Activated naive CD8-positive, alpha-beta T cell treated with anti-CD3 and anti-CD28 coated beads, Interleukin-2, amount 10 ng/mL, durations not matched to agents 7 days and 5 days (primary cell): ENCODE measurements at regions not wholly inside any gene's neighbourhood (a gene's known extent, or its start where the extent isn't known, plus 50 kb on each side); places are given as distances from the start of the nearest gene placed in this dataset.

Experiments
- ATAC-seq: fragments of 150-1000 bp; cut with Tn5 transposase; one replicate; pipeline ENCODE4 v1.10.0; 2021; ENCODE audit warnings: low read depth, moderate library complexity
- POLR2A ChIA-PET: fragments of 350-600 bp; sonication (Branson Sonifier 250); formaldehyde crosslinking; loops from one replicate; lab custom pipeline; 2021; ENCODE audit warnings: antibody characterized with exemption; lab: Charles Lee
- DNase-seq: peaks from one replicate; pipeline ENCODE4 v3.0.0; 2021
- H3K27ac Mint-ChIP-seq: one replicate; pipeline ENCODE4 v1.8.0; 2022; ENCODE audit warnings: mild to moderate bottlenecking, mixed read lengths
- H3K27me3 Mint-ChIP-seq: one replicate; pipeline ENCODE4 v1.8.0; 2022; ENCODE audit warnings: mild to moderate bottlenecking, moderate library complexity, mixed read lengths
- H3K36me3 Mint-ChIP-seq: one replicate; pipeline ENCODE4 v1.8.0; 2021; ENCODE audit warnings: mild to moderate bottlenecking, mixed read lengths
- H3K4me1 Mint-ChIP-seq: one replicate; pipeline ENCODE4 v1.8.0; 2021; ENCODE audit warnings: mixed read lengths
- H3K4me3 Mint-ChIP-seq: one replicate; pipeline ENCODE4 v1.8.0; 2022; ENCODE audit warnings: mild to moderate bottlenecking, moderate library complexity, mixed read lengths
- H3K9me3 Mint-ChIP-seq: one replicate; pipeline ENCODE4 v1.8.0; 2021; ENCODE audit warnings: mixed read lengths

- Mint-ChIP-seq H3K4me3 (no peak overlapping the region), H3K36me3 (no peaks in the 10 kb centered on the region), H3K27ac (no peak overlapping the region), H3K27me3 (no peaks in the 10 kb centered on the region), H3K9me3 (peaks cover 7% of the 10 kb centered on the region), H3K4me1 (no peaks in the 10 kb centered on the region)
- no peak for ATAC-seq
- DNase-seq = no peak
- POLR2A ChIA-PET = no interaction called here
Observed at GRCh38 chr2:5540856-5541255, 151.3 kb upstream of the SOX11 start.

DNA sequence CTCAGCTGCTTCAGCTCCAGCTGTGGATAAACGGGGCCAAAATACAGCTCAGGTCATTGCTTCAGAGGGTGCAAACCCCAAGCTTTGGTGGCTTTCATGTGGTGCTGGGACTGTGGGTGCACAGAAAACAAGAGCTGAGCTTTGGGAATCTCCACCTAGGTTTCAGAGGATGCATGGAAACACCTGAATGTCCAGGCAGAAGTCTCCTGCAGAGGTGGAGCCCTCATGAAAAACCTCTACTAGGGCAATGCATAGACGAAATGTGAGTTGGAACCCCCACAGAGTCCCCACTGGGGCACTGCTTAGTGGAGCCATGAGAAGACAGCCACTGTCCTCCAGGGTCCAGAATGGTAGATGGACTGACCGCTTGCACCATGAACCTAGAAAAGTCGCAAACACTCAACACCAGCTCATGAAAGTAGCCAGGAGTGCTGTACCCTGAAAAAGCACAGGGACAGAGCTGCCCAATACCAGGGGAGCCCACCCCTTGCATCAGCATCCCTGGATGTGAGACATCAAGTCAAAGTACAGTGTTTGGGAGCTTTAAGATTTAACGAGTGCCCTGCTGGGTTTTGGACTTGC, 147.9 kb upstream of the SOX11 start:
- POLR2A ChIA-PET = no interaction called here
- Mint-ChIP-seq H3K27me3 (no peaks in the 10 kb centered on the region), H3K27ac (no peak overlapping the region), H3K4me3 (no peak overlapping the region), H3K36me3 (no peaks in the 10 kb centered on the region), H3K4me1 (no peaks in the 10 kb centered on the region), H3K9me3 (peaks cover 5% of the 10 kb centered on the region)
- ATAC-seq = no peak
- DNase-seq = no peak

GRCh38 chr2:5546181-5546580, 146.0 kb upstream of the SOX11 start:
- ATAC-seq = no peak
- DNase-seq = no peak
- no peaks in the 10 kb centered on the region for H3K4me1 Mint-ChIP-seq
- H3K27me3 Mint-ChIP-seq = no peaks in the 10 kb centered on the region
- peaks cover 5% of the 10 kb centered on the region for H3K9me3 Mint-ChIP-seq
- no peak overlapping the region for H3K4me3 Mint-ChIP-seq
- POLR2A ChIA-PET = no interaction called here
- H3K36me3 Mint-ChIP-seq = no peaks in the 10 kb centered on the region
- H3K27ac Mint-ChIP-seq = no peak overlapping the region

- Mint-ChIP-seq H3K4me1 (no peaks in the 10 kb centered on the region), H3K4me3 (no peak overlapping the region), H3K36me3 (no peaks in the 10 kb centered on the region), H3K9me3 (peaks cover 7% of the 10 kb centered on the region), H3K27ac (no peak overlapping the region), H3K27me3 (no peaks in the 10 kb centered on the region)
- POLR2A ChIA-PET = no interaction called here
- ATAC-seq (no peak), DNase-seq (no peak)
Observed at GRCh38 chr2:5548991-5549715, 143.0 kb upstream of the SOX11 start.

- Mint-ChIP-seq H3K27ac (no peak overlapping the region), H3K9me3 (peaks cover 5% of the 10 kb centered on the region), H3K27me3 (no peaks in the 10 kb centered on the region), H3K36me3 (no peaks in the 10 kb centered on the region), H3K4me3 (no peak overlapping the region), H3K4me1 (no peaks in the 10 kb centered on the region)
- no peak for DNase-seq
- POLR2A ChIA-PET = no interaction called here
- no peak for ATAC-seq
Observed at GRCh38 chr2:5549771-5550170, 142.4 kb upstream of the SOX11 start.

DNA sequence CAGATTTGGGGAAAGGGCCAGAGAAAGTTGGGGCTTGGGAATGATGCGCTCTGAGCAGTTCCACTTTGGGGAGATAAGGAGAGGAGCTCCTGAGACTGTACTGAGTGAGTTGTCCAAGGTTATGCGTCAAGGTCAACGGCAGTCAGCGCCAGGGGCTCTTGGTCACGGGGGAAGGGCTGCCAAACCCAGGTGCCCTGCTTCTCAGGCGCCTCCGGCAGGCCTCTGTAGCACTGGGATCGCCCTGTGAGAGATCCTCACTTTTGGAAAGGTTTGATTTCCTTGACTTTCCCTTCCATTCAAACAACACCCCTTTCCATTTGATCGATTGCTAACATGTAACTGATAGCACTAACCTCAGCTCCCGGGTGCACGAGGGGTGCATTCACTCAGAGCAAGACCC, 136.5 kb upstream of the SOX11 start:
- Mint-ChIP-seq H3K27me3 (no peaks in the 10 kb centered on the region), H3K9me3 (peaks cover 4% of the 10 kb centered on the region), H3K36me3 (no peaks in the 10 kb centered on the region), H3K27ac (no peak overlapping the region), H3K4me1 (no peaks in the 10 kb centered on the region), H3K4me3 (no peak overlapping the region)
- POLR2A ChIA-PET = no interaction called here
- ATAC-seq (no peak), DNase-seq (no peak)

DNA sequence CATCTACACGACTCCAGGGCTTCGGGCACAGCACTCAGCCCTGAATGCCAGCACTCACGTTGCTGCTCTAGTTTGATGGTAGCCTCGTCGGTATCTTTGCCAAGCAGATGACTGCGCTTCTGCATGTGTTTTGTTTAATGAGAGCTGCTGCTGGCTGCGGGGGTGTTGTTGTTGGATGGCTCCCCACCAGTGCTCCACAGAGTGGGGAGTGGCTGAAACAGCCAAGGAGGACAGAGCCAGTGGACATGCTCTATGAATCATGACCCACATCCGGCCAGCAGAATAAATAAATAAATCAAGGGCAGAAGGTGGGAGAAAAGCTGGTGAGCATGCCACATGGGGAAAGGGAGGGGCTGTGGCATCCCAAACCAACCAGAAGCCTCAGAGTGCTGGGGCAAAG, 131.2 kb upstream of the SOX11 start:
- H3K27ac Mint-ChIP-seq = no peak overlapping the region
- no peaks in the 10 kb centered on the region for H3K27me3 Mint-ChIP-seq
- H3K36me3 Mint-ChIP-seq = no peaks in the 10 kb centered on the region
- H3K4me3 Mint-ChIP-seq = no peak overlapping the region
- DNase-seq = no peak
- ATAC-seq = no peak
- POLR2A ChIA-PET = no interaction called here
- H3K4me1 Mint-ChIP-seq = no peaks in the 10 kb centered on the region
- H3K9me3 Mint-ChIP-seq = peaks cover 4% of the 10 kb centered on the region

GRCh38 chr2:5562426-5562825, 129.8 kb upstream of the SOX11 start:
- no peaks in the 10 kb centered on the region for H3K4me1 Mint-ChIP-seq
- no peaks in the 10 kb centered on the region for H3K36me3 Mint-ChIP-seq
- POLR2A ChIA-PET = no interaction called here
- peaks cover 4% of the 10 kb centered on the region for H3K9me3 Mint-ChIP-seq
- no peaks in the 10 kb centered on the region for H3K27me3 Mint-ChIP-seq
- H3K4me3 Mint-ChIP-seq = no peak overlapping the region
- H3K27ac Mint-ChIP-seq = no peak overlapping the region
- no peak for DNase-seq
- no peak for ATAC-seq

DNA sequence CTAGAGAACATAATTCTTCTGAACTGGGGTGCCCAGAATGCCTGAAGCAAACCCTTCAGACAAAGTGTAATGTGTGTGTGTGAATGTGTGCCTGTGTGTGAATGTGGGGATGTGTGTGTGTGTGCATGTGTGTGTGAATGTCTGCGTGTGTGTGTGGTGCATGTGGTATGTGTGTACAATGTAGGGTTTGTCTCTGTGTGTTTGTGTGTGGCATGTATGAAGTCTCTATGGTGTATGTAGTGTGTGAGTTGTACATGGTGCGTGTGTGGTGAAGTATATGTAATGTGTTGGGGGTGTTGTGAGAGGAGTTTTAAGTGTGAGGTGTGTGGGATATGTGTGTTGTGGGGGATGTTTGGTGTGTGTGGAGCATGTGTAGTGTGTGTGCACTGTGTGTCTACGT, 129.3 kb upstream of the SOX11 start:
- DNase-seq = no peak
- POLR2A ChIA-PET = no interaction called here
- Mint-ChIP-seq H3K27me3 (no peaks in the 10 kb centered on the region), H3K9me3 (peaks cover 4% of the 10 kb centered on the region), H3K27ac (no peak overlapping the region), H3K4me1 (no peaks in the 10 kb centered on the region), H3K4me3 (no peak overlapping the region), H3K36me3 (no peaks in the 10 kb centered on the region)
- no peak for ATAC-seq

GRCh38 chr2:5563411-5563810, 128.8 kb upstream of the SOX11 start:
- no peak for DNase-seq
- POLR2A ChIA-PET = no interaction called here
- no peaks in the 10 kb centered on the region for H3K4me1 Mint-ChIP-seq
- no peak overlapping the region for H3K4me3 Mint-ChIP-seq
- H3K36me3 Mint-ChIP-seq = no peaks in the 10 kb centered on the region
- peaks cover 4% of the 10 kb centered on the region for H3K9me3 Mint-ChIP-seq
- no peak for ATAC-seq
- H3K27ac Mint-ChIP-seq = no peak overlapping the region
- H3K27me3 Mint-ChIP-seq = no peaks in the 10 kb centered on the region

GRCh38 chr2:5569256-5569655, 122.9 kb upstream of the SOX11 start:
- Mint-ChIP-seq H3K4me3 (no peak overlapping the region), H3K36me3 (no peaks in the 10 kb centered on the region), H3K27ac (no peak overlapping the region), H3K4me1 (no peaks in the 10 kb centered on the region), H3K27me3 (no peaks in the 10 kb centered on the region), H3K9me3 (peaks cover 2% of the 10 kb centered on the region)
- ATAC-seq = no peak
- no peak for DNase-seq
- POLR2A ChIA-PET = no interaction called here

- ATAC-seq (no peak), DNase-seq (no peak)
- no peaks in the 10 kb centered on the region for H3K36me3 Mint-ChIP-seq
- peaks cover 2% of the 10 kb centered on the region for H3K9me3 Mint-ChIP-seq
- H3K4me1 Mint-ChIP-seq = no peaks in the 10 kb centered on the region
- no peak overlapping the region for H3K4me3 Mint-ChIP-seq
- H3K27ac Mint-ChIP-seq = no peak overlapping the region
- H3K27me3 Mint-ChIP-seq = no peaks in the 10 kb centered on the region
- POLR2A ChIA-PET = no interaction called here
Observed at GRCh38 chr2:5576015-5576414, 116.2 kb upstream of the SOX11 start.

DNA sequence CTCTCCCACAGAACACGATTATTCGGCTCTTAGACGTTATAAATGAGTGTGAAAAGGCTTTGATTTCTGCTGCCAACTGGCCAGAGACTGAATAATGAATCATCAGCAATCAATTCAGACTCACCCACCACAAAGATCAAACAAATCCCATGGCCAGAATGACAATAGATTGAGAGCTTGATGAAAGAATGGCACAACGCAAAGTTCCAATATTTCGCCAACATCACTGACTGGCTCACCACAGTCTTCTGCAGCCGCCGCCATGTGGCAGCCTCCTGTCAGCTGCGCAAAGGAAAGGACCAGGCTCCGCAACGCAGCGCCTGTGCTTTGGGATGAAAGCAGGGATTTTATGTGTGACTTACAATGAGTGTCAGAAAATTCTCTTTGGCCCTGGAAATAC, 104.4 kb upstream of the SOX11 start:
- H3K27me3 Mint-ChIP-seq = no peaks in the 10 kb centered on the region
- H3K9me3 Mint-ChIP-seq = peaks cover 1% of the 10 kb centered on the region
- no peaks in the 10 kb centered on the region for H3K4me1 Mint-ChIP-seq
- H3K4me3 Mint-ChIP-seq = no peak overlapping the region
- POLR2A ChIA-PET = no interaction called here
- DNase-seq = no peak
- ATAC-seq = no peak
- no peaks in the 10 kb centered on the region for H3K36me3 Mint-ChIP-seq
- H3K27ac Mint-ChIP-seq = no peak overlapping the region

DNA sequence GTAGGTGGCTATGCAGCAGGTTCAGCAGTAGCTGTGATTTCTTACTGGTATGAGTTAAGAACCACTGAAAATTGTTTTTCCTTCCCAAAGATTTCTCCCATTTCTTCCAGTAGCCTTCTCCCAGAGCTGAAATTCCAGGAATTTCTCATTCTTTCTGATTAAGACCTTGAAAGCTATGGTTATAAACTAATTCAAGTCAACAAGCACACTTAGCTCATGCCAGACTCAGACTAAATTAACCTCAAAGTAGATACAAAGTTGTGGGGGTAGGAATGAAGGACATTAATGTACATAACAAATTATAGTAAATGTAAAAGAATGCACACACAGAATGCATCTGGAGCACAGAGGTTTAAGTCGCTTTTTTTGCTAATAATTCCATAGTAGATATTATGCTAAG, 103.6 kb upstream of the SOX11 start:
- H3K27ac Mint-ChIP-seq = no peak overlapping the region
- H3K36me3 Mint-ChIP-seq = no peaks in the 10 kb centered on the region
- ATAC-seq (no peak), DNase-seq (no peak)
- peaks cover 1% of the 10 kb centered on the region for H3K9me3 Mint-ChIP-seq
- POLR2A ChIA-PET = no interaction called here
- H3K4me1 Mint-ChIP-seq = no peaks in the 10 kb centered on the region
- H3K4me3 Mint-ChIP-seq = no peak overlapping the region
- H3K27me3 Mint-ChIP-seq = no peaks in the 10 kb centered on the region
